AG04450 (cell line): ENCODE measurements at regions not wholly inside any gene's neighbourhood (a gene's known extent, or its start where the extent isn't known, plus 50 kb on each side); places are given as distances from the start of the nearest gene placed in this dataset.

Source experiments
- CTCF ChIA-PET: fragments of 300-600, 350-600 bp; formaldehyde crosslinking; extraction: SDS; loops from one replicate; lab custom pipeline; 2022; ENCODE audit warnings: antibody characterized with exemption, inconsistent platforms; lab: Charles Lee
- POLR2A ChIA-PET: fragments of 350-600 bp; formaldehyde crosslinking; extraction: SDS; loops from one replicate; lab custom pipeline; 2021; ENCODE audit warnings: antibody characterized with exemption, inconsistent platforms; lab: Yijun Ruan, JAX
- DNase-seq: peaks from one replicate; pipeline ENCODE4 v3.0.0-alpha.2; 2011; ENCODE audit warnings: low read depth, low spot score
- H3K27ac ChIP-seq: one replicate; pipeline ENCODE4 v1.5.1; 2012; ENCODE audit warnings: low read depth, low read length, control low read depth
- H3K27me3 ChIP-seq: one replicate; pipeline ENCODE4 v1.6.0; 2012; ENCODE audit warnings: low read length; ENCODE audit not compliant: control insufficient read depth, insufficient read depth
- H3K4me3 ChIP-seq: 2 replicates; pipeline ENCODE4 v1.5.1; 2011; ENCODE audit warnings: mild to moderate bottlenecking, low read depth, low read length, control low read depth
- H3K9me3 ChIP-seq: 2 replicates; pipeline ENCODE4 v1.5.1; 2012; ENCODE audit warnings: low read length; ENCODE audit not compliant: control insufficient read depth, insufficient read depth
- CTCF ChIP-seq: IDR thresholded peaks from 2 replicates; pipeline ENCODE4 v1.5.1; 2011; ENCODE audit warnings: low read depth, low read length, control low read depth, inconsistent platforms

DNA sequence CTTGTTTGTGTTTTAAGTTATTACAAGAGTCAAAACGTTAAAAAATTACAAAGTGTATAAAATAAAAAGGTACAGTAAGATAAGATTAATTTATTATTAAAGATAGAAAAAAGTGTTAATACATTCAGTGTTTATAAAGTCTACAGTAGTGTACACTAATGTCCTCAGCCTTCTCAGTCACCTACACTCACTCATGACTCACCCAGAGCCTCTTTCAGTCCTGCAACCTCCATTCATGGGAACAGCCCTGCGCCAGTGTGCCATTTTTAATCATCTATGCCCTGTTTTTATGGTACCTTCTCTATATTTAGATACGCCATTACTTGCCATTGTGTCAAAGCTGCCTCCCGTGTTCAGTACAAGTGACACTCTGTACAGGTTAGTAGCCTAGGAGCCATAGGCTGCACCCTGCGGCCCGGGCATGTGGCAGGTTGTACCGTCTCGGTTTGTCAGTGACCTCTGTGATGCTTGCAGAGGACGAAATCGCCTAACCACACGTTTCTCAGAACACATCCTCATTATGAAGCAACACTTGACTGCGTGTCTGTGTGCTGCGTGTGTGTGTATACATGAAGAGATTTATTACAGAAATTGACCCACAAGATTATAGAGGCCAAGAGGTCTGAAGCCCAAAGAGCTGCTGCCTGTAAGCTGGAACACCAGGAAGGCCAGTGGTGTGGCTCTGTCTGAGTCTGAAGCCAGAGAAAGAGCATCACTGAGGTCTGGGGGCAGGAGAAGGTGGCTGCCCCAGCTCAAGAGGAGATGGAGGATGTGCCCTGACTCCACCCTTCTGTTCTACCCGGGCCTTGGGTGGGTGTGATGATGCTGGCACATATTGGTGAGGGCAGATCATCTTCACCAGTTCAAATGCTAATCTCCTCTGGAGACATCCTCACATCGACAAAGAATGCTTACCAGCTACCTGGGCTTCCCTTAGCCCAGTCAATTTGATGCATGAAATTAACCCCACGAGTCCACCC lies 116.6 kb upstream of the C14orf180 start:
- ChIA-PET POLR2A (no interaction called here), CTCF (interaction anchor here (0.7 kb wide), 1 partner anchor 386 kb away, joined by 5 read pairs; no protein-coding TSS in a partner anchor)
- H3K27ac ChIP-seq = no peak overlapping the region
- TF ChIP-seq CTCF = no peak
- H3K27me3 ChIP-seq = peaks cover 2% of the 10 kb centered on the region
- no peak overlapping the region for H3K4me3 ChIP-seq
- no peaks in the 10 kb centered on the region; the same call in 1 of the 2 replicates for H3K9me3 ChIP-seq
- DNase-seq = no peak

GRCh38 chr14:104464907-104465306 lies 114.7 kb upstream of the C14orf180 start:
- Histone ChIP-seq H3K27ac (no peak overlapping the region), H3K9me3 (no peaks in the 10 kb centered on the region; the same call in 1 of the 2 replicates), H3K27me3 (peaks cover 2% of the 10 kb centered on the region), H3K4me3 (no peak overlapping the region)
- TF ChIP-seq CTCF = no peak
- ChIA-PET POLR2A (no interaction called here), CTCF (no interaction called here)
- no peak for DNase-seq

DNA sequence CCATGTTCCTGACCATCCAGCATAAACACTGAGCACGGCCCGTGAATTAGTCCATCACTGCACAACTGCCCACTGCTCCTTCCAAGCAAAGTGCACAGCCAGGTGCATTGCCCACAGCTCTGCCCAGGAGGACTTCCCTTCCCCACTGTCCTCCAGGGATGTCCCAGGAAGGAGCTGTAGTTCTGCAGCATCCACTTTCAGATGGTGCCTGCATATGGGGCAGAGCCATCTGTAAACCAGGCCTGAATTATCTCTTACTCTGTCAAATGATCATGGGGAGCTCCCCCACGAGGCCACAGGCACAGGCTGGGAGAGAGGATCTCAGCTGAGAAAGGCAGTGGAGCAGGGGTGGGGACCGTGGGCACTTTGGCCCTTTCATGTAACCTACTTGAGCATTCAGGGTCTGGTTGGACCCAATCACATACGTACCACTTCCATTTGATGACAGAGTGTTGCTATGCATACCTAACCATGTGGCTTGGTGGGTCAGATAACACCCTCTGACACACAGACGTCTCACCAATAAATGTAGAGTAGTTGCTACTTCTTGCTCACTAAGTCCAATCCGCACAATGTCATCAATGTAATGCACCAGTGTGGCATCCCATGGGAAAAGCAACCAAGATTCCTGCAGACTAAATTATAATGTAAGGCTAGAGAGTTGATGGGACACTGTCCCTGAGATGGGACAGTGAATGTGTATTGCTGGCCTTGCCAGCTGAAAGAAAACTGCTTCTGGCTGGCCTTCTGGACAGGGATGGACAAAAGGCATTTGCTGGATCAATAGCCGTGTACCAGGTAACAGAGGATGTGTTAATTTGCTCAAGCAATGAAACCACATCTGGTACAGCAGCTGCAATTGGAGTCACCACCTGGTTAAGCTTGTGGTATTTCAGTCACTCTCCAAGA lies 113.8 kb upstream of the C14orf180 start:
- Histone ChIP-seq H3K9me3 (peaks cover 3% of the 10 kb centered on the region), H3K27me3 (peaks cover 2% of the 10 kb centered on the region), H3K27ac (no peak overlapping the region), H3K4me3 (no peak overlapping the region)
- no peak for TF ChIP-seq CTCF
- no peak for DNase-seq
- CTCF ChIA-PET = no interaction called here
- POLR2A ChIA-PET = no interaction called here

- POLR2A ChIA-PET = no interaction called here
- Histone ChIP-seq H3K27ac (no peak overlapping the region), H3K27me3 (no peaks in the 10 kb centered on the region), H3K9me3 (peaks cover 16% of the 10 kb centered on the region), H3K4me3 (no peak overlapping the region)
- CTCF ChIA-PET = no interaction called here
- no peak for TF ChIP-seq CTCF
- no peak for DNase-seq
These were observed 112.3 kb upstream of the C14orf180 start for GRCh38 chr14:104467236-104467635.
